ENCODE measurements at regions not wholly inside any gene's neighbourhood (a gene's known extent, or its start where the extent isn't known, plus 50 kb on each side); places are given as distances from the start of the nearest gene placed in this dataset.
"Not testable (repeated sequence)": the region's sequence is repeated elsewhere in the genome, so short reads cannot be mapped to it uniquely, and the experiment has no call there.

DNA sequence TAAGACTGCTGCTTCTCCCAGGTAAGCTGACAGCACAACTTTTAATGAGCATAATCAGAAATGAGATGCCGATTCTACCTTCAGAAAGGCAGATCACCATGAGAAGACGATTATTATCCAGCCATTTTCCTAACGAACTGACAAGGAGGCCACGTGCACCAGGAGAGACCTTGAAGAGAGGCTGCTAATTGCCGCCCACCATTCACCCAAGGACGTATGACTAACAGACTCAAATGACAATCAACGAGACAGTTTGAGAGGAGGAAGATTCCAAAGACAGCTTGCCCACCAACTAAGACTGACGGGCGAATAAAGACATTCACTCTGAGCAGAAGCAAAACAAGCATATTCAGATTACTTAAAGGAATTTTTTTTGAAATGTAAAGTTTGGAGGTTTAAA lies 301.9 kb upstream of the TAC1 start:
- no peak overlapping the region for H3K27ac ChIP-seq (ENCODE audit: low read depth, low read length, poor library complexity, severe bottlenecking)
- TF ChIP-seq EZH2 (IDR thresholded peaks at IDR 0.05; ENCODE audit: borderline replicate concordance, low read depth, low read length, poor library complexity, severe bottlenecking), result no peak
- TF ChIP-seq, protein P1, sequence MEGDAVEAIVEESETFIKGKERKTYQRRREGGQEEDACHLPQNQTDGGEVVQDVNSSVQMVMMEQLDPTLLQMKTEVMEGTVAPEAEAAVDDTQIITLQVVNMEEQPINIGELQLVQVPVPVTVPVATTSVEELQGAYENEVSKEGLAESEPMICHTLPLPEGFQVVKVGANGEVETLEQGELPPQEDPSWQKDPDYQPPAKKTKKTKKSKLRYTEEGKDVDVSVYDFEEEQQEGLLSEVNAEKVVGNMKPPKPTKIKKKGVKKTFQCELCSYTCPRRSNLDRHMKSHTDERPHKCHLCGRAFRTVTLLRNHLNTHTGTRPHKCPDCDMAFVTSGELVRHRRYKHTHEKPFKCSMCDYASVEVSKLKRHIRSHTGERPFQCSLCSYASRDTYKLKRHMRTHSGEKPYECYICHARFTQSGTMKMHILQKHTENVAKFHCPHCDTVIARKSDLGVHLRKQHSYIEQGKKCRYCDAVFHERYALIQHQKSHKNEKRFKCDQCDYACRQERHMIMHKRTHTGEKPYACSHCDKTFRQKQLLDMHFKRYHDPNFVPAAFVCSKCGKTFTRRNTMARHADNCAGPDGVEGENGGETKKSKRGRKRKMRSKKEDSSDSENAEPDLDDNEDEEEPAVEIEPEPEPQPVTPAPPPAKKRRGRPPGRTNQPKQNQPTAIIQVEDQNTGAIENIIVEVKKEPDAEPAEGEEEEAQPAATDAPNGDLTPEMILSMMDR (conservative IDR thresholded peaks at IDR 0.05; ENCODE audit: low read depth, low read length), result no peak
- no peaks in the 10 kb centered on the region for H3K27me3 ChIP-seq (replicated peaks; ENCODE audit: insufficient read depth, low read depth, low read length, poor library complexity)
- no peaks in the 10 kb centered on the region for H3K36me3 ChIP-seq (ENCODE audit: insufficient read depth, low read length, poor library complexity, severe bottlenecking)
- ChIA-PET CTCF (no interaction called here), POLR2A (ENCODE audit: low non-redundant PET) (no interaction called here)
- no peaks in the 10 kb centered on the region for H3K4me1 ChIP-seq (ENCODE audit: insufficient read depth, low read length, poor library complexity, severe bottlenecking)
- no TSS peak for BruUV-seq (replicated peaks)
- no peak for DNase-seq (ENCODE audit: low spot score)
- no peak overlapping the region for H3K4me3 ChIP-seq (ENCODE audit: low read depth, low read length, poor library complexity, severe bottlenecking)
- no peaks in the 10 kb centered on the region for H3K9me3 ChIP-seq (ENCODE audit: low read depth, low read length, poor library complexity, severe bottlenecking)
- intact Hi-C loops (cut with micrococcal nuclease; ENCODE audit: unreplicated experiment), result no loop called here

DNA sequence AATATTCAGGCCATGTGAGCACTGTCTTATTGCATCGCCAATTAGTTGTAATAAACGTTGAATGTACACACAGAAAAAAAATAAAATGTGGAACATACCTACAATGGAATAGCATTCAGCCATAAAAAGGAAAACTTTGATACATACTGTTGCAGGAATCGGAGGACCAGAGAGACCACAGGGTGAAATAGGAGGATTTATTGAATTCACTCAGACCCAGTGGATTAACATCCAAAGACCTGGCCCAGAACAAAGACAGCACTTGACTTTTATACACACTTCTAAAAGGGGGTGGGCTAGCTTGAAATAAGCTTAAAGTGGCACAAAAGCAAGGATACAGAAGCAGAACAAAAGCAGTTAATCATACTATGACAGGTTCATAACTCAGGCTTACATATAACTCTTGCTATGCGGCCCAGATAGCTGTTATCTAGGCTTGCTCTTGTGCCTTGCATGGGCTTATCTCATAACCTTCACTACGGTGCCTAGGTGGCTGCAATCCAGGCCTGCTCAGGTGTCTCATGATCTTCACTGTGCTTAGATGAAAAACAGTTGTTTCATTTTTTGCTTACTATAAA lies 292.2 kb upstream of the TAC1 start:
- intact Hi-C loops (cut with micrococcal nuclease; ENCODE audit: unreplicated experiment), result no loop called here
- no peaks in the 10 kb centered on the region for H3K36me3 ChIP-seq (ENCODE audit: insufficient read depth, low read length, poor library complexity, severe bottlenecking)
- ChIA-PET CTCF (no interaction called here), POLR2A (ENCODE audit: low non-redundant PET) (no interaction called here)
- H3K27ac ChIP-seq (ENCODE audit: low read depth, low read length, poor library complexity, severe bottlenecking), result no peak overlapping the region
- TF ChIP-seq, protein P1 (conservative IDR thresholded peaks at IDR 0.05; ENCODE audit: low read depth, low read length), result no peak
- TF ChIP-seq EZH2 (IDR thresholded peaks at IDR 0.05; ENCODE audit: borderline replicate concordance, low read depth, low read length, poor library complexity, severe bottlenecking), result no peak
- DNase-seq (ENCODE audit: low spot score), result no peak
- H3K27me3 ChIP-seq (replicated peaks; ENCODE audit: insufficient read depth, low read depth, low read length, poor library complexity), result no peaks in the 10 kb centered on the region
- H3K9me3 ChIP-seq (ENCODE audit: low read depth, low read length, poor library complexity, severe bottlenecking), result peaks cover 19% of the 10 kb centered on the region
- H3K4me1 ChIP-seq (ENCODE audit: insufficient read depth, low read length, poor library complexity, severe bottlenecking), result no peaks in the 10 kb centered on the region
- H3K4me3 ChIP-seq (ENCODE audit: low read depth, low read length, poor library complexity, severe bottlenecking), result no peak overlapping the region
- BruUV-seq (replicated peaks), result no TSS peak

DNA sequence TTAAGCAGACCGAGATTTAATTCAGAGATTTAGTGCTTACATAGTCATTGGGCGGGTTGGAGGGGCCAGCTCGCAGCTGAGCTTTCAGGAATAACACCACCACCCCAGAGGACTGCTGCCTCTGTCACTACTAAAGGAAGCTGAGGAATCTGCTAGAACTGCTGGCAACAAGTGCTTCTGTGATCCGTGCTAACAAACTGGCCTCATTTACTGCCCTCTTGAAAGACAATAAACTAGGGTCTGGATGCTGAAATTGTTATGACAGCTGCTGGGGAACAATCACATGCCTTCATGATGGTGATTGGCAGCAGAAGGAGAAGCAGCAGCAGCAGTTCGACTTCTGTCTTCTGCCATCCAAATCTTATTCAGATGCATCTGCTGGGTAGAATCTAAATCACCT lies 285.5 kb upstream of the TAC1 start:
- no peak for DNase-seq (ENCODE audit: low spot score)
- H3K27ac ChIP-seq (ENCODE audit: low read depth, low read length, poor library complexity, severe bottlenecking), result no peak overlapping the region
- H3K36me3 ChIP-seq (ENCODE audit: insufficient read depth, low read length, poor library complexity, severe bottlenecking), result no peaks in the 10 kb centered on the region
- BruUV-seq (replicated peaks), result no TSS peak
- intact Hi-C loops (cut with micrococcal nuclease; ENCODE audit: unreplicated experiment), result no loop called here
- H3K4me1 ChIP-seq (ENCODE audit: insufficient read depth, low read length, poor library complexity, severe bottlenecking), result no peaks in the 10 kb centered on the region
- H3K9me3 ChIP-seq (ENCODE audit: low read depth, low read length, poor library complexity, severe bottlenecking), result no peaks in the 10 kb centered on the region
- no peak overlapping the region for H3K4me3 ChIP-seq (ENCODE audit: low read depth, low read length, poor library complexity, severe bottlenecking)
- TF ChIP-seq EZH2 (IDR thresholded peaks at IDR 0.05; ENCODE audit: borderline replicate concordance, low read depth, low read length, poor library complexity, severe bottlenecking), result no peak
- TF ChIP-seq, protein P1 (conservative IDR thresholded peaks at IDR 0.05; ENCODE audit: low read depth, low read length), result no peak
- no peaks in the 10 kb centered on the region for H3K27me3 ChIP-seq (replicated peaks; ENCODE audit: insufficient read depth, low read depth, low read length, poor library complexity)
- ChIA-PET POLR2A (ENCODE audit: low non-redundant PET) (no interaction called here), CTCF (no interaction called here)

DNA sequence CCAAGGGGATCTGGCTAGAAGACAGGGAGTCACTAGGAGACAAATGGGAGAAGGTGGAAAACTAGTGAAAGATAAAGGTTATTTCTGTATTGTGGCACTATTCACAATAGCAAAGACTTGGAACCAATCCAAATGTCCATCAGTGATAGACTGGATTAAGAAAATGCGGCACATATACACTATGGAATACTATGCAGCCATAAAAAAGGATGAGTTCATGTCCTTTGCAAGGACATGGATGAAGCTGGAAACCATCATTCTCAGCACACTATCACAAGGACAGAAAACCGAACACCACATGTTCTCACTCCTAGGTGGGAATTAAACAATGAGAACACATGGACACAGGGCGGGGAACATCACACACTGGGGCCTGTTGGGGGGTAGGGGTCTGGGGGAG lies 282.4 kb upstream of the TAC1 start:
- DNase-seq (ENCODE audit: low spot score); H3K4me3 ChIP-seq (ENCODE audit: low read depth, low read length, poor library complexity, severe bottlenecking); H3K4me1 ChIP-seq (ENCODE audit: insufficient read depth, low read length, poor library complexity, severe bottlenecking); CTCF ChIA-PET; H3K27ac ChIP-seq (ENCODE audit: low read depth, low read length, poor library complexity, severe bottlenecking); intact Hi-C loops (cut with micrococcal nuclease; ENCODE audit: unreplicated experiment); H3K27me3 ChIP-seq (replicated peaks; ENCODE audit: insufficient read depth, low read depth, low read length, poor library complexity); POLR2A ChIA-PET (ENCODE audit: low non-redundant PET); H3K9me3 ChIP-seq (ENCODE audit: low read depth, low read length, poor library complexity, severe bottlenecking); BruUV-seq (replicated peaks); H3K36me3 ChIP-seq (ENCODE audit: insufficient read depth, low read length, poor library complexity, severe bottlenecking): not testable (repeated sequence)
